Activated gamma-delta T cell treated with anti-CD3 and anti-CD28 coated beads, Interleukin-2, amount 50 U/mL, for 16 hours (primary cell): ENCODE measurements at regions not wholly inside any gene's neighbourhood (a gene's known extent, or its start where the extent isn't known, plus 50 kb on each side); places are given as distances from the start of the nearest gene placed in this dataset.

Source experiments
- DNase-seq: peaks from one replicate; pipeline ENCODE4 v3.0.0-alpha.2; 2020; ENCODE audit warnings: low read depth

DNA sequence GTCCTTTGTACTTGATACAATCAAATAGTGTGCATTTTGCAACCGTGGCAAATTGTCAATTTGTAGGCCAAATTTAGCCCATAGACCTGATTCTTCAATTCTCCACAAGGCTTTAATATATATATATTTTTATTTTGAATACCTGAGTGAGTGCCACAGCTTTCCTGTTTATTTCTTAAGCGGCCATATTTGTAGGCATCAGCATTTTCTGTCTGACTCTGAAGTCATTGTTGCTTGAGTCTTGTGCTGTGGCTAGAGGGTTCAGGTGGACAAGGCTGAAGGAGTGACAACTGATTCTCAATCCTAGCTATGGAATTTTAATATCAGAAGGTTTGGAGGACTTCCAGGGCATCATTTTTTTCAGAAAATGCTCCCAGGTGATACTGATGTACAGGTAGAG, 75.6 kb upstream of the NAALADL2 start:
- DNase-seq = no peak

DNA sequence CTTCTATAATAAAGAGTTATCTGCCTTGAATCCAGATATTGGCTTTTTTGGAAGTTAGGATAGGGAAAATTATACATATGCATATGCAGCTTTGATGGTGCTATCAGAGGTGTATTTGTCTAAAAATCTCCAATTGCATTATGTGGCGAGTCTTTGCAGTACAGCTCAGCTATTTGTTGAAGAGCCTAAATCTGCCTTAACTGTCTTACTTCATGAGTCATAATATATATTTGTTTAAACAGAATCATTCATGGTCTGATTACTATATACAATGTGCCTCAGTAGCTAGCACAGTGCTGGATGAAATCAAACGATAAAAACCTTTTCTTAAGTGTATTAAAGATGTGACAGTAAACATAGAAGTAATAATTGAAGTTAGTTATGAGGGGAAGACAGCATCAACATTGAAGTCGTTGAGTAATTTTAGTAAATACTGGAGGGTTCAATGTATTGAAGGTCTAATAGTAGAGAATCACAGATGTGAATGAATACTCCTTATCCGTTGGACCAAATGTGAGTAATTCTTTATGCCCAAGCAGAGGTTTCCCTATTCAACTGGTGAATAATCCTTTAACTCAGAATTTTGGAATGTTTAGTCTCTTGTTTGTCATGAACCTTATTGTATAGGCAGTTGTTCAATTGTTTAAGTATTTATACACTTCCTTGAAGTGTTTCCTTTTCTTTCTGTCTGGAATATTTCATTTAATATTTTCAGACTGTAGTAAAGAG, 74.8 kb upstream of the NAALADL2 start:
- DNase-seq = no peak

DNA sequence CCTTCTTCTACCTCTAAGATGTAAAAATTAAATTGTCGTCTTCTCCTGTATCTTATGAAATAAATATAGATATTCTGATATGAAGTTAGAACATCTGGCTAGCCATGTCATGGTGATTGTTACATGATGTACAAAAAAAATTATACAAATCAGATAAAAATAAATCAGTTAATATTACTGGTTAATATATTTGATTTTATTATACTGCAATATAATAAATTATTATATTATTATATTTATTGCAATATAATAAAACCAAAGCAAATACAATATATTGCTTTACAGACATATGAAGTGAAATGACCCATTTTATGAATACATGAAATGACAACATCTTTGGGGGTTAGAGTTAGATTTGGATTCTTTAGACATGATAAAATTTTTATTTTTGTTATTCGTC, 72.3 kb upstream of the NAALADL2 start:
- DNase-seq = no peak

GRCh38 chr3:174791161-174791560, 68.0 kb upstream of the NAALADL2 start:
- DNase-seq = no peak

- no peak for DNase-seq
Observed at GRCh38 chr3:174792864-174793263, 66.3 kb upstream of the NAALADL2 start.
